GM12801 (cell line): ENCODE measurements at regions not wholly inside any gene's neighbourhood (a gene's known extent, or its start where the extent isn't known, plus 50 kb on each side); places are given as distances from the start of the nearest gene placed in this dataset.

Experiments
- TF ChIP-seq, protein P1 (sequence below): IDR thresholded peaks from one replicate; pipeline ENCODE4 v1.5.1; 2011; ENCODE audit warnings: control low read depth; ENCODE audit not compliant: insufficient read length; ENCODE audit errors: extremely low read depth

GRCh38 chr1:14037101-14037847 is 337.3 kb downstream of the PRDM2 start:
- TF ChIP-seq, protein P1, sequence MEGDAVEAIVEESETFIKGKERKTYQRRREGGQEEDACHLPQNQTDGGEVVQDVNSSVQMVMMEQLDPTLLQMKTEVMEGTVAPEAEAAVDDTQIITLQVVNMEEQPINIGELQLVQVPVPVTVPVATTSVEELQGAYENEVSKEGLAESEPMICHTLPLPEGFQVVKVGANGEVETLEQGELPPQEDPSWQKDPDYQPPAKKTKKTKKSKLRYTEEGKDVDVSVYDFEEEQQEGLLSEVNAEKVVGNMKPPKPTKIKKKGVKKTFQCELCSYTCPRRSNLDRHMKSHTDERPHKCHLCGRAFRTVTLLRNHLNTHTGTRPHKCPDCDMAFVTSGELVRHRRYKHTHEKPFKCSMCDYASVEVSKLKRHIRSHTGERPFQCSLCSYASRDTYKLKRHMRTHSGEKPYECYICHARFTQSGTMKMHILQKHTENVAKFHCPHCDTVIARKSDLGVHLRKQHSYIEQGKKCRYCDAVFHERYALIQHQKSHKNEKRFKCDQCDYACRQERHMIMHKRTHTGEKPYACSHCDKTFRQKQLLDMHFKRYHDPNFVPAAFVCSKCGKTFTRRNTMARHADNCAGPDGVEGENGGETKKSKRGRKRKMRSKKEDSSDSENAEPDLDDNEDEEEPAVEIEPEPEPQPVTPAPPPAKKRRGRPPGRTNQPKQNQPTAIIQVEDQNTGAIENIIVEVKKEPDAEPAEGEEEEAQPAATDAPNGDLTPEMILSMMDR, result no peak

- TF ChIP-seq, protein P1, result no peak
These were observed 339.8 kb downstream of the PRDM2 start for GRCh38 chr1:14039582-14040430.

DNA sequence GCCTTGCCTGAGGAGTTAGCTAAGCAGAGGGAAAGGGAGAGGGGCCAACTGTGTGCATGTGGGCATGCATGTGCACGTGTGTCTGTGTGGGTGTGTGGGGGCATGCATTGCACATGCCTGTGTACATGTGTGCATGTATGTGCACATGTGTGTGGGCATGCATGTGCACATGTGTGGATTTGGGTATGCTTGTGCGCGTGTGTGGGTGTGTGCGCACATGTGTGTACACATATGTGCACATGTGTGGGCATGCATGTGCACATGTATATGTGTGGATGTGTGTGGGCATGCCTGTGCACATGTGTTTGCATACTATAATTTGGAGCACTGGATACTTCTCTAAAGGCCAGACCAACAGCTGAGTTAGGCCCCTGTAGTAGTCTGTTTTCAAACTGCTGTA is 350.0 kb downstream of the PRDM2 start:
- TF ChIP-seq, protein P1, result no peak

- TF ChIP-seq, protein P1, result no peak
These were observed 355.6 kb downstream of the PRDM2 start for GRCh38 chr1:14055442-14056223.

DNA sequence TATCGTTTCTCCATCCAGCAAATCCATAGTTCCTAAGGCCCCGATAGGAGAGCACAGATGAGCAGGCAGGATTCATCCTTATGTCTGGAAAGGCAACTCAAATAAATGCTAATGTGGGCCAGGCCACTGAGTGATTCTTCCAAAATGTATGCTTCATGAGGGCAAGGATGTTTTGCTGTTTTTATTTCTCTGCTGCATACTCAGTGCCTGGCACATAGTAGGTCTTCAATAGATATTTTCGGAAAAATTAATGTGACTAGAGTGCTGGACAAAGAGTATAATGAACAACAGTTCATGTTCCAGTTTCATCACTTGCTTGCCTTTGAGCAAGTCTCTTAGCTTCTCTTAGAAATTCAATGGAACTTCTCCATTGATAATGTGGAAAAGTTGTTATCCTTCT is 357.7 kb downstream of the PRDM2 start:
- TF ChIP-seq, protein P1, result no peak

DNA sequence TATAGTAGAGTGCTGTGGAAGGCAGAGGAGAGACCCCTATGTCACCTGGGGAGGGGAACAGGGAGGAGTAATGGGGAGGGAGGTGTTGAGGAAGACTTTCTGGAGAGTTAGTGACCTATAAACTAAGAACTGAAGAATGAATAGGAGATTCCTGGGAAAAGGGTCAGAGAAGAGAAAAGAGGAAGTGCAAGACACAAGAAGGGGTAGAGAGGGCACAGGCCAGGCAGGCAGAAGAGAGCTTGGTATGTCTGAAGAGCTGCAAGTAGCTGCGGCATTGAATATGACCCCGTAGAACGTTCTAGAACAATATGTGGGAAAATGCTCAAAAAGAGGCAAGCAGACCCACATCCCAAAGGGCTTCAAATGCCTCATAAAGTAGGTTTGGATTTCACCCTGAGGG is 361.2 kb downstream of the PRDM2 start:
- TF ChIP-seq, protein P1, result no peak

DNA sequence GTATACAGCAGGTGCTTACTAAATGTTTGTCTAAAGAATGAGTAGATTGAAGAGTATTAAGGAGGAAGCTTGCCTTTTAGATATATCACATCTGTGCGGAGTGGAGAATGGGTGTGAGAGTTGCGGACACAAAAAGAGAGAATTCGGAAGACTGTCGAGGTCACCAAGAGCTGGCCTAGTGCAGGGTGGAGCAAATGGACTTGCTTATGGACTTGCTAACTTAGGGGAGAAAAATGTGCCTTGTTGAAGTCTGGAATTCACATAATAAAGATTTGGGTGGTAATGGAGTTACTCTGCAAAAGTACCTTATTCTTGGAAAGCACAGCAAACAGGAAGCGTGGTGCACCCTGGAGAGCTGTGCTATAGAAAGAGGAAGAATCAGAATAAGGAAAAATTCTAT is 361.7 kb downstream of the PRDM2 start:
- TF ChIP-seq, protein P1, result no peak
